Stimulated activated naive CD8-positive, alpha-beta T cell treated with anti-CD3 and anti-CD28 coated beads, Interleukin-15, amount 100 ng/mL, for 72 hours (primary cell): ENCODE measurements at regions not wholly inside any gene's neighbourhood (a gene's known extent, or its start where the extent isn't known, plus 50 kb on each side); places are given as distances from the start of the nearest gene placed in this dataset.

Experiments
- ATAC-seq: fragments of 150-1000 bp; cut with Tn5 transposase; 2 replicates; pipeline ENCODE4 v1.10.0; 2021; ENCODE audit warnings: mild to moderate bottlenecking, moderate library complexity
- DNase-seq, 2 donors: peaks; one replicate each; pipeline ENCODE4 v3.0.0; 2021 to 2022
- H3K27ac Mint-ChIP-seq, 2 donors: one replicate each; pipeline ENCODE4 v1.8.0; 2022; ENCODE audit warnings: mild to moderate bottlenecking in 2 of 2, mixed read lengths in 2 of 2, moderate library complexity in 2 of 2
- H3K27me3 Mint-ChIP-seq: one replicate; pipeline ENCODE4 v1.8.0; 2022; ENCODE audit warnings: mixed read lengths
- H3K4me1 Mint-ChIP-seq: one replicate; pipeline ENCODE4 v1.8.0; 2022; ENCODE audit warnings: mild to moderate bottlenecking, mixed read lengths
- H3K4me3 Mint-ChIP-seq, 2 donors: one replicate each; pipeline ENCODE4 v1.8.0; 2022; ENCODE audit warnings: mild to moderate bottlenecking in 2 of 2, mixed read lengths in 2 of 2, moderate library complexity in 1 of 2
- H3K9me3 Mint-ChIP-seq, 2 donors: one replicate each; pipeline ENCODE4 v1.8.0; 2022; ENCODE audit warnings: mixed read lengths in 2 of 2

DNA sequence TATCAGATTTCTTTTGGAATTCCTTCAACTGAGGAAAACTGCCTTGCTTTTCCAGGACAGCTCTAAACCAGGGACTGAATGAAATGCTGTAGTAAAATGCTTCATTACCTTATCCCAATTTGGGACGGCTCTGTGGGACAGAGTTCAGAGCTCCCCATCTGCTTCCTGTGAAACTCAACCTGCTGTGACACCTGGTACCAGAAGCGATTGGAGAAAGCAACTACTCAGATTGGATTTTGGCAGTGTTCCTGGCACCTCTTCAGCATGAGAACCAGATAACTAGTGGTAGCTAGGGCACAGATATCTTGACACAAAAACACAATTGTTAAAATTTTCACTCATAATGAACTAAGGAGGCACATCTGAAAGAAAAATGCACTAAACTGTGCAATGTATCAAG, 539.1 kb downstream of the SI start:
- H3K27me3 Mint-ChIP-seq, result no peaks in the 10 kb centered on the region

DNA sequence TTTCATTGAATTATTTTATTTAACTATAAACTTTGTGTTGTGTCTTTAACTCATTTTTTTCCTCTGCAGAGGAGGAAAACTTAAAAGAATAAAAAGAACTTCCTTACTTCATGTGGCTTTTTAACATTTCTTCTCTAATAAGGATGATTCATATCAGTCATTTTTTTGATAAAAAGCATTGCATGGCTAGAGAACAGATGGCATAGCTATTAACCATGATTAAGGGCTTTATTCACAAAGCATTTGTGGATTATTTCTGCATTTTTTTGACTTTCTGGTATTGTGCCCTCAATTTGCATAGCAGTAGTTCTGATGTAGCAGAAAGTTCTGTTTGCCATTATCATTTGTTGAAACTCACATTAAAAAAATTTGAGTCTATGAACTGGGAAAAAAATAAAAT, 540.8 kb downstream of the SI start:
- no peaks in the 10 kb centered on the region for H3K27me3 Mint-ChIP-seq
- no peak overlapping the region for H3K4me3 Mint-ChIP-seq
- peaks cover 0 to 9% of the 10 kb centered on the region in 2 donors for H3K9me3 Mint-ChIP-seq

More for the DNA sequence above, 539.1 kb downstream of the SI start:
- H3K4me1 Mint-ChIP-seq, result no peaks in the 10 kb centered on the region
- H3K9me3 Mint-ChIP-seq, result peaks cover 0 to 9% of the 10 kb centered on the region in 2 donors
- DNase-seq (no peak), ATAC-seq (no peak)
- no peak overlapping the region for H3K4me3 Mint-ChIP-seq
- H3K27ac Mint-ChIP-seq, result no peak overlapping the region

DNA sequence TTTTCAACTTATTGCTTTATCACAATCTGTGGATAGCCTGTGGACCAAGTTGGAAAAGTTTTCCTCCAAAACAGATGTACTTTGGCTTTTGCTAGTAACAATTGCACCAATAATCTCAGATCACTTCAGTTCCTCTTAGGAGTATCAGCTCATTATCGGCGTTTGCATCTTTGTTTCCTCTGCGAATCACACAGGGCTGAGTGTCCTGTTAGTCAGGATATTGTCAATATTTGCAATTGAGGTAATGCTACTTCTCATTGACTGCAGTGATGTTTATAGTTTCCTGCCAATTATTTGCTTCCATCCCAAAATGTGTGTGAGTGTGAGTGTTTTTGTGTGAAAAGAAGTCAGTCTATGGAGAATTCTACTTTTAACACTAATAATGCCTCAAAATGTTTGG, 545.0 kb downstream of the SI start:
- ATAC-seq (no peak), DNase-seq (no peak)
- no peak overlapping the region for H3K4me3 Mint-ChIP-seq
- H3K9me3 Mint-ChIP-seq, result peaks cover 0 to 8% of the 10 kb centered on the region in 2 donors
- no peaks in the 10 kb centered on the region for H3K27me3 Mint-ChIP-seq
- H3K27ac Mint-ChIP-seq, result no peak overlapping the region
- H3K4me1 Mint-ChIP-seq, result no peaks in the 10 kb centered on the region

More for the DNA sequence above, 540.8 kb downstream of the SI start:
- DNase-seq (no peak), ATAC-seq (no peak)
- no peak overlapping the region for H3K27ac Mint-ChIP-seq
- H3K4me1 Mint-ChIP-seq, result no peaks in the 10 kb centered on the region

DNA sequence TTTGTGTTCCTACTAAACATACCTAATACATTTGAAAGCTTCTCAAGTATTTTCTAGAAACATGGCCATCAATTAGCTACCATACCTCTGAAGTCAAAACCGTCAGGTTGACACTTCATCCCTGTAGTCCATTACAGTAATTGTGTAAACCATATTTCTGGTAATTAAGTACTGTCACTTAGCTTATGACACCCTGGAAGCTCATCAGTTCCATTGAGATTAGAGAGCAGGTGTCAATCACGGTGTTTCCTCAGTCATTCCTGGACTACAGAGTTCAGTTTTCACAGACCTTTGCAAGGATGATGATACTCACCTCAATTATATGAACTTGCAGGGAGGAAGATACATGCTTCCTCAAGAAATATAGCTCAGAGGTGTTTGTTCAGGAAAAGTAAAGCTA, 552.0 kb downstream of the SI start:
- H3K4me3 Mint-ChIP-seq, result no peak overlapping the region
- peaks cover 8 to 18% of the 10 kb centered on the region in 2 donors for H3K9me3 Mint-ChIP-seq
- no peaks in the 10 kb centered on the region for H3K4me1 Mint-ChIP-seq
- DNase-seq (no peak), ATAC-seq (no peak)
- no peak overlapping the region for H3K27ac Mint-ChIP-seq
- H3K27me3 Mint-ChIP-seq, result no peaks in the 10 kb centered on the region

DNA sequence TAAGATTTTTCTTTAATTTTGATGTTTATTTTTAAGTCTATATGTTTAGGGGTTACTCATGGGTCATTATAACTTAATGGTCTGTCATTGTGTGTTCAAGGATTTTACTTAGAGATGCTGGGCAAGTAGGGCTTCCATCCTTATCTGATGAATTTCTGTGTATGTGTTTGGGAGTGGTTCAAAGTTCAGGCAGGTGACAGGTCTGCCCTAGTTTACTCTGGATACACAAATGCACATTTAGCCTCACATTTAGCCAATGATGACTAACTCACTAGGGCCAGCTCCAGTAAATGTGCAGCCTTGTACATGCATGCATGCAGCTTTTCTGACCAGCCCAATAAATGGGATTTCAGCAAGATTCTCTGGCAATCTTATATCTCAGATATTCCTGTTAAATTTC, 554.1 kb downstream of the SI start:
- no peak overlapping the region for H3K27ac Mint-ChIP-seq
- DNase-seq (no peak), ATAC-seq (no peak)
- H3K4me1 Mint-ChIP-seq, result no peaks in the 10 kb centered on the region
- H3K27me3 Mint-ChIP-seq, result no peaks in the 10 kb centered on the region
- H3K9me3 Mint-ChIP-seq, result peaks cover 8 to 18% of the 10 kb centered on the region in 2 donors
- no peak overlapping the region for H3K4me3 Mint-ChIP-seq

DNA sequence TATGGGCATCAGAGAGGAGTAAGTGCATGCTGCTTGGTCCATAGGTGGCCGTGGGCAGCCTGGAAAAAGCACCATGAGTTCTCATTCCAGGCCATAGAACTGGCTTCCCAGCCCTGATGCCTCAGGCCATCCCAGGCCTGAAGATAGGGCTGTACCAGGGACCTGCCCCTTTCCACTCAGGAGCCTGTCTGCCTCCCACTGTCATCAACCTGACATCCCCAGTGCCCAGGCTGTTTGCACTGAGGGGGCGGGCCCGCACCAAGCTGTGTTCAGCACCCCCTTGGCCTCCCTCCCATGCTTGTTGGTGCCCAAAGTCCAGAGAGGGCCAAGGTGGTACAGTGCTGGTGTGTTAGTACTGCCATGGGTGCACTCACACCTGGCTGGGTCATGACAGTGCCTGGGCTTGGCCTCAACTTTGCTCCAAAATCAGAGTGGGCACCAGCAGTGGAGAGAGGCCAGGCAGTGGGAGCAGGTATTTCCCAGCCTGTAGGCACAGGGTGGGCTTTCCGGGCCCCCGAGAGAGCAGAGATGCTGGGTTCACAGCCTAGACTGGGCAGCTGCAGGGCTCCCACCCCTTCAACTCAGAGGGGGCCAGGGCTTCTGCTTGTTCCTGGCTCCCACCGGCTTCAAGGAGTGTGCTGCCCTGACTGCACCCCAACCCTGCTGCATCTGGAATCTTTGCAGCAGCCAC, 556.1 kb downstream of the SI start:
- Mint-ChIP-seq H3K4me3 (no peak overlapping the region), H3K9me3 (peaks cover 23 to 33% of the 10 kb centered on the region in 2 donors), H3K4me1 (no peaks in the 10 kb centered on the region), H3K27me3 (no peaks in the 10 kb centered on the region), H3K27ac (no peak overlapping the region)
- DNase-seq, result no peak
- ATAC-seq, result no peak

DNA sequence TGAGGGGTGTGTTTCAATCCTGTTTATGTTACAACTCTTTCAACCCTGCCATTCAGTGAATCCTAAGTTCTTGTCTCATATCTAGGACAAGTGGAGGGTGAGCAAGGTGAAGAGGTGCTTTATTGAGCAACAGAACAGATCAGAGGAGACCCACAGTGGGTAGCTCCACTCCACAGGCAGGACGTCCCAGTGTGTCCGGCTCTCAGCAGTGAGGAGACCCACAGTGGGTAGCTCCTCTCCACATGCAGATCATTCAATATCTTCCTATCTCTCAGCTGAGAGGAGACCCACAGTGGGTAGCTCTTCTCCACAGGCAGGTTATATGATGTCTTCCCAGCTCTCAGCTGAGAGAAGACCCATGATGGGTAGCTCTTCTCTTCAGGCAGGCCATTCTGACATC, 556.7 kb downstream of the SI start:
- DNase-seq (no peak), ATAC-seq (no peak)
- peaks cover 25 to 33% of the 10 kb centered on the region in 2 donors for H3K9me3 Mint-ChIP-seq
- H3K27me3 Mint-ChIP-seq, result no peaks in the 10 kb centered on the region
- no peak overlapping the region for H3K4me3 Mint-ChIP-seq
- H3K27ac Mint-ChIP-seq, result no peak overlapping the region
- H3K4me1 Mint-ChIP-seq, result no peaks in the 10 kb centered on the region

DNA sequence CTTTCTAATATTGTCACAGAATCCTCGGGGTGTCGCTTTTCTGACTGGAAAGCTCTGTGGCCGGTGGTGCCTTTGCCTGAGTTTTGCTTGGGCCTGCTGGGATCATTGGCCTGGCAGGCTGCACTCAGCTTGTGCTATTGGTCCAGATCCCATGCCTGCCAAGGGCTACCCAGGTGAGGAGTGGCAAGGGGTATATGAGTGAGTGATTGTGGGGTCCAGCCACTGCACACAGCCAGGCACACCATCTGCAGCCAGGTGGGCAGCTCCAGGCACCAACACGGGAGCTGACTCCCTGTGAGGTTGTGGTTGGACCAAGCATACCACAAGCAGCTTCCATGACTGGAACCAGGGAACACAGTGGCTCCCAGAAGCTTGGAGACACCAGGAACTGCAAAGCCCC, 557.2 kb downstream of the SI start:
- Mint-ChIP-seq H3K27me3 (no peaks in the 10 kb centered on the region), H3K4me1 (no peaks in the 10 kb centered on the region), H3K9me3 (peaks cover 25 to 33% of the 10 kb centered on the region in 2 donors), H3K27ac (no peak overlapping the region), H3K4me3 (no peak overlapping the region)
- ATAC-seq (no peak), DNase-seq (no peak)

DNA sequence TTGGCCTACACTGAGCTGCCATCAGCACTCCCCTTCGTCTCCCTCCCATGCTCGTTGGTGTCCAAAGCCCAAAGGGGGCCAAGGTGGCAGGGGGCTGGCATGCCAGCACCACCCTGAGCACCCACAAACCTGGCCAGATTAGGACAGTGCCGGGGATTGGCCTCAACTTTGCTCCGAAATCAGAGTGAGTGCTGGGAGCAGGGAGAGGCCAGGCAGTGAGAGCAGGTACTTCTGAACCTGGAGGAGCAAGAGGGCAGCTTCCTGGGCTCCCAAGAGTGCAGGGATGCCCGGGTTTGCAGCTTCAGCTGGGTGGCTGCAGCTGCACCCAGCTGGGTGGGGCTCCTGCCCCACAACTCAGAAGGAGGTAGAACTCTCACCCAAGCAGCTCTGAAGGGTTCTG, 563.0 kb downstream of the SI start:
- H3K27me3 Mint-ChIP-seq, result no peaks in the 10 kb centered on the region
- no peak overlapping the region for H3K27ac Mint-ChIP-seq
- DNase-seq, result no peak
- H3K9me3 Mint-ChIP-seq, result peaks cover 16 to 23% of the 10 kb centered on the region in 2 donors
- no peak overlapping the region for H3K4me3 Mint-ChIP-seq
- ATAC-seq, result no peak
- no peaks in the 10 kb centered on the region for H3K4me1 Mint-ChIP-seq

DNA sequence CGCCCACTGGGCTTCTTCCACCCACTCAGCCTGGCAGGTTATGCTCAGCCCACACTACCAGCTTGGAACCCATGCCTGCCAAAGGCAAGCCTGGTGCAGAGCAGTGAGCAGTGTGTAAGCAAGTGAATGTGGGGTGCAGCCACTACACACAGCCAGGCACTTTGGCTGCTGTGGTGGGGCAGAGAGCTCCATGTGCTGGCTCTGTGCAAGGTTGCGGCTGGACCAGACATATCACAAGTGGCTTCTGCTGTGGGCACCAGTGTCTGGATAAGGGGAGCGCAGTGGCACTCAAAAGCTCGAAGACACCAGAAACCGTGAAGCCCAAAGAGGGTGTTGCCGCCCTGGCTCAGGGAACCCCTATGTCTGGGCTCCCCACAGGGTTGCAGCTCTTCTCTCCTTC, 563.7 kb downstream of the SI start:
- Mint-ChIP-seq H3K4me3 (no peak overlapping the region), H3K27me3 (no peaks in the 10 kb centered on the region), H3K27ac (no peak overlapping the region), H3K4me1 (no peaks in the 10 kb centered on the region), H3K9me3 (peaks cover 16 to 18% of the 10 kb centered on the region in 2 donors)
- DNase-seq (no peak), ATAC-seq (no peak)

DNA sequence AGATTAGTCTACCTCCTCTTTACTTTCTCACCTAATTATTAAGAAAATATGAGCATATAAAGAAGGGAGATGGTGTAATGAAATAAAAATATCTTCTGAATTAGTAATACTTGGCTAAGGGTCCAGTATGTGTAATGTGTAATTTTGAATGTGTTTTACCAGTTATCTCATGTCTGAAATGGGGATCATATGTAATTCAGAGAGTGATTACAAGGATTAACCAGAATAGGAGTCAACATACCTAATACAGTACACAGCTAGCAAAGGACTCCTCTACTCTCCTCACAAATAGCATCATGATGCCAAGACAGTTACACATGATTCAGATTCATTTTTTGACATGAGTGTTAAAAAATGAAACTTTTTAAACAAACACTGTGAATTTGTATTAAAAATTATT, 570.4 kb downstream of the SI start:
- Mint-ChIP-seq H3K4me3 (no peak overlapping the region), H3K9me3 (peaks cover 4 to 19% of the 10 kb centered on the region in 2 donors)
- no peak for DNase-seq

DNA sequence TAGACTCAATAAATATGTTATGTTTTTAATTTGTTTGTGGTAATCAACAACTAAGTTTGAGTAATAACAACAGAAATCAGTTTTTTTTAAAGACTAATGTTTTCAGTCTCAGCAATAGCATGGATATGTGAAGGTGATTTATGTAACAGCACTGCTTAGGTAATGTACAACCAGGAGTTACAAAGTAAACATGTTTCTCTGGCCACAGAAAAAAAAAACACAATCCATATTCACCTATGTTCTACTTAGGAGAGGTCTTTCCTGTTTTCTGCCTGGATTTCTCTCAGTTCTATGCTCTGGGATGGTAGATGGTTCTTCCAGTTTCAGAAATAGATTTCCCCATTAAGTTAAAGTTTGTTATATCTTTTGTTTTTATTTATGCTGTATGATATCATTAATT, 579.4 kb downstream of the SI start:
- no peak overlapping the region for H3K4me3 Mint-ChIP-seq
- H3K27ac Mint-ChIP-seq, result no peak overlapping the region
- no peaks in the 10 kb centered on the region for H3K4me1 Mint-ChIP-seq
- H3K27me3 Mint-ChIP-seq, result no peaks in the 10 kb centered on the region
- no peak for ATAC-seq
- no peak for DNase-seq
- peaks cover 0 to 8% of the 10 kb centered on the region in 2 donors for H3K9me3 Mint-ChIP-seq

More for the DNA sequence above, 570.4 kb downstream of the SI start:
- no peaks in the 10 kb centered on the region for H3K27me3 Mint-ChIP-seq
- no peak for ATAC-seq
- no peak overlapping the region for H3K27ac Mint-ChIP-seq
- H3K4me1 Mint-ChIP-seq, result no peaks in the 10 kb centered on the region

DNA sequence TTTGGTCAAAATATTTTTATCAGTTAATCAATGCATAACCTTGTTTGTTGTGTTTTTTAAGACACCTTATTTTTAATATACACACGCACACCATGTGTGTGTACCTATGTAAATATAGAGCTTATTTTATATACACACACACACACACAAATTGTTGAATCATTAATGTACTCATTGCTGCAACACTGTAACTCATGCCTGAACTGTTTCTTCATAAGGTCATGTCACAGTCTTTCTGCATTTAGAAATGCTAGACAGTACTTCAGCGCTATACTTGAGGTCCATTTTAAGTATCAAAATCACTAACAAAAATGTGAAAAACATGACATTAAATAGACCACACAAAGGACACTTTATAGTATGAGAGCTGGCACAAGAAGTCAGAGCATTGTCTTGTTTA, 589.4 kb downstream of the SI start:
- Mint-ChIP-seq H3K9me3 (peaks cover 0 to 5% of the 10 kb centered on the region in 2 donors), H3K4me1 (no peaks in the 10 kb centered on the region), H3K27ac (no peak overlapping the region), H3K4me3 (no peak overlapping the region), H3K27me3 (no peaks in the 10 kb centered on the region)
- ATAC-seq (no peak), DNase-seq (no peak)

DNA sequence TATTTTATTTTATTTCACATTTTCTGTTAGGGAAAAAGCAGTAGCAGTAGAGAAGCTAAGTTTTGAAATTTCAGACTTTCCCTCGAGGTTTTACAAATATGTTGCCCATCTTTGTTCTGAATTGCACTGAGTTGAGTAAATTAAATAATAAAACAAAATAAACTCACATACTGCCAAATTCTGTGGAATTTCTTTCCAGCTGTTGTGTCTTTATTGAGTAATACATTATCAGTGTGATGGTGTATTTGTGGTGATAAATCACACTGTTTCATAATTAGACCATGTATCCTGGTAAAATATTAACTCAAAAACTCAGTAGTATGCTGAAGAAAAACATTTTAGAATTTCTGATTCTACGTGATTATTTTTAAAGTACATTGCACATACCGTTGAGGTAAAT, 592.1 kb downstream of the SI start:
- H3K4me3 Mint-ChIP-seq, result no peak overlapping the region
- no peaks in the 10 kb centered on the region for H3K4me1 Mint-ChIP-seq
- H3K27me3 Mint-ChIP-seq, result no peaks in the 10 kb centered on the region
- H3K9me3 Mint-ChIP-seq, result peaks cover 0 to 18% of the 10 kb centered on the region in 2 donors
- ATAC-seq (no peak), DNase-seq (no peak)
- no peak overlapping the region for H3K27ac Mint-ChIP-seq

DNA sequence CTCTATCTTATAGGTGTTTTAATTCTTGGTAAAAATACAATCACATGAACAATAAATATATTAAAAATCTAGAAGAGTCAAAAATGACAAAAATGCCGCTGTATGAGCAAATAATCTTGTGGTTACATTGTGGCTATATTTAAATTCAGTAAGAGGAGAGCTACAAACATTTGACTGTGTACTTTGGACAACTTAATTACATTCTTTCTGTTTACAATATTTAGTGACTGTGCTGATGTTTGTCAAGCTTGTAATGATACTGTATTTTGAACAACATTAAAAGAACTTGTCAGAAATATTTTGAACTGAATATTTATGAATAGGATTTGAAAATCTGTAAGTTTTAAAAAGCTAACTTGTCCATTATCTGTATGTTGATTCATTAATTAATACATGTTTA, 598.3 kb downstream of the SI start:
- no peaks in the 10 kb centered on the region for H3K4me1 Mint-ChIP-seq
- DNase-seq, result no peak
- no peak for ATAC-seq
- no peak overlapping the region for H3K4me3 Mint-ChIP-seq
- peaks cover 0 to 25% of the 10 kb centered on the region in 2 donors for H3K9me3 Mint-ChIP-seq
- H3K27me3 Mint-ChIP-seq, result no peaks in the 10 kb centered on the region
- no peak overlapping the region for H3K27ac Mint-ChIP-seq

DNA sequence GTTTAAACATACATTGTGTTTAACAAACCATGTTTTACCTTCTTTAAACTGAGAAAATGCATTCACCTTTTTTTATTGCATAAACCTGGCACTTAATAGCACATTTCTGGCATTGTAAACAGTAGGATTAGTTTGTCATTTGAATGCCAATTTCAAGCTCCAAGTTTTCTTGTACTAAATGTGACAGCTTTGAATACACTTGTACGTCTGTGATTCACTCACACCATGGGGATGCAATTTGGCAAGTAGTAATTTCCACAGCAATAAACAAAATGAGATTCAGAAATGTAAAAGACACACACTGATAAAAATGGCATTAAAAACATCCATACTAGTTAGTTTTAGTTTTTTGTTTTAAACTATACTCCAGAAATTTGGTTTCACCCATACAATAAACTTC, 598.9 kb downstream of the SI start:
- Mint-ChIP-seq H3K9me3 (peaks cover 0 to 24% of the 10 kb centered on the region in 2 donors), H3K4me3 (no peak overlapping the region), H3K4me1 (no peaks in the 10 kb centered on the region), H3K27ac (no peak overlapping the region), H3K27me3 (no peaks in the 10 kb centered on the region)
- ATAC-seq (no peak), DNase-seq (no peak)

DNA sequence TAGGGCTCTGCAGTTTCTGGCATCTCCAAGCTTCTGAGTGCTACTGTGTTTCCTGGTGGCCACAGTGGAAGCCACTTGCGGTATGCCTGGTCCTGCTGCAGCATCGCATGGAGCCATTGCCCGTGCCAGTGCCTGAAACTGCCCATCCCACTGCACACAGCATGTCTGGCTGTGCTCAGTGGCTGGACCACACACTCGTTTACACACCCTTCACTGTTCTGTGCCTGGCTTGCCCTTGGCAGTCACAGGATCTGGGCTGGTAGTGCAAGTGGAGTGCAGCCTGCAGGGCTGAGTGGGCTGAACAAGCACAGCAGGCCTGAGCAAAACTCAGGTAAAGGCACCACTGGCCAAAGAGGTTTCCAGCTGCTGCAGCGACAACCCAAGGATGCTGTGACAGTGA, 600.0 kb downstream of the SI start:
- peaks cover 0 to 13% of the 10 kb centered on the region in 2 donors for H3K9me3 Mint-ChIP-seq
- no peak overlapping the region for H3K27ac Mint-ChIP-seq
- H3K27me3 Mint-ChIP-seq, result no peaks in the 10 kb centered on the region
- ATAC-seq (no peak), DNase-seq (no peak)
- H3K4me1 Mint-ChIP-seq, result no peaks in the 10 kb centered on the region
- H3K4me3 Mint-ChIP-seq, result no peak overlapping the region
